IMR-90 (cell line): ENCODE measurements at regions not wholly inside any gene's neighbourhood (a gene's known extent, or its start where the extent isn't known, plus 50 kb on each side); places are given as distances from the start of the nearest gene placed in this dataset.

Experiments used
- ATAC-seq: fragments of 200-7000 bp; cut with Tn5 transposase; 2 replicates; pipeline ENCODE4 v1.9.1; 2020; ENCODE audit warnings: low read depth, mild to moderate bottlenecking, moderate library complexity
- BruUV-seq: library from RNA; stranded (reverse); fragments of 400-500 nt; replicated peaks from 2 replicates; lab custom pipeline; 2021; lab: Mats Ljungman, UMichigan
- CTCF ChIA-PET: fragments of 300-600 bp; formaldehyde crosslinking; extraction: SDS; loops from one replicate; lab custom pipeline; 2021; ENCODE audit warnings: antibody characterized with exemption; lab: Yijun Ruan, JAX
- POLR2A ChIA-PET: fragments of 300-600 bp; sonication (Branson Sonifier 250); formaldehyde crosslinking; loops from one replicate; lab custom pipeline; 2022; ENCODE audit warnings: antibody characterized with exemption; ENCODE audit not compliant: unreplicated experiment; lab: Charles Lee
- DNase-seq: peaks from one replicate; pipeline ENCODE4 v3.0.0; 2013
- H2AFZ ChIP-seq: replicated peaks from 2 replicates; pipeline ENCODE3; 2013; ENCODE audit warnings: low read length, mild to moderate bottlenecking; ENCODE audit not compliant: poor library complexity
- H2AK5ac ChIP-seq: 2 replicates; pipeline ENCODE4 v1.6.1; 2013; ENCODE audit warnings: low read depth, low read length, inconsistent platforms
- H2AK9ac ChIP-seq: replicated peaks from 2 replicates; pipeline ENCODE3; 2013; ENCODE audit warnings: mild to moderate bottlenecking, low read depth, low read length, moderate library complexity; ENCODE audit not compliant: poor library complexity
- H2BK120ac ChIP-seq: 2 replicates; pipeline ENCODE4 v1.6.1; 2013; ENCODE audit warnings: low read depth, low read length, inconsistent platforms
- H2BK15ac ChIP-seq: 3 replicates; pipeline ENCODE4 v1.6.1; 2013; ENCODE audit warnings: low read depth, low read length, inconsistent platforms
- H2BK20ac ChIP-seq: 2 replicates; pipeline ENCODE4 v1.6.1; 2013; ENCODE audit warnings: low read depth, mild to moderate bottlenecking, inconsistent platforms, low read length, moderate library complexity
- H2BK5ac ChIP-seq: 2 replicates; pipeline ENCODE4 v1.6.1; 2013; ENCODE audit warnings: mild to moderate bottlenecking, low read depth, low read length, inconsistent platforms; ENCODE audit not compliant: poor library complexity, severe bottlenecking
- H3K14ac ChIP-seq: replicated peaks from 2 replicates; pipeline ENCODE4 v1.6.1; 2013; ENCODE audit warnings: low read depth, low read length, inconsistent platforms
- H3K18ac ChIP-seq: 2 replicates; pipeline ENCODE4 v1.6.1; 2013; ENCODE audit warnings: low read depth, low read length, control low read depth
- H3K23ac ChIP-seq: 2 replicates; pipeline ENCODE4 v1.6.1; 2013; ENCODE audit warnings: low read depth, low read length, inconsistent platforms
- H3K27ac ChIP-seq: 2 replicates; pipeline ENCODE4 v1.5.1; 2013; ENCODE audit warnings: mild to moderate bottlenecking, control low read depth, low read length; ENCODE audit not compliant: insufficient read depth
- H3K27me3 ChIP-seq: 2 replicates; pipeline ENCODE4 v1.6.1; 2013; ENCODE audit warnings: low read length; ENCODE audit not compliant: control insufficient read depth, insufficient read depth
- H3K36me3 ChIP-seq: 2 replicates; pipeline ENCODE4 v1.6.1; 2013; ENCODE audit warnings: low read length, mixed read lengths; ENCODE audit not compliant: control insufficient read depth, insufficient read depth
- H3K4ac ChIP-seq: 2 replicates; pipeline ENCODE4 v1.6.1; 2013; ENCODE audit warnings: low read depth, low read length, inconsistent platforms
- H3K4me1 ChIP-seq: 2 replicates; pipeline ENCODE4 v1.6.1; 2013; ENCODE audit warnings: low read length, mixed read lengths; ENCODE audit not compliant: control insufficient read depth, insufficient read depth
- H3K4me2 ChIP-seq: 2 replicates; pipeline ENCODE4 v1.6.1; 2013; ENCODE audit warnings: low read depth, mild to moderate bottlenecking, control low read depth, low read length, moderate library complexity
- H3K4me3 ChIP-seq: 2 replicates; pipeline ENCODE4 v1.5.1; 2013; ENCODE audit warnings: low read depth, mild to moderate bottlenecking, control low read depth, low read length, moderate library complexity; ENCODE audit not compliant: insufficient read depth
- H3K56ac ChIP-seq: 2 replicates; pipeline ENCODE4 v1.6.1; 2013; ENCODE audit warnings: low read length, inconsistent platforms; ENCODE audit not compliant: insufficient read depth; ENCODE audit errors: extremely low read depth
- H3K79me1 ChIP-seq, 2 experiments: 2 replicates each; pipeline ENCODE4 v1.6.1; 2013; ENCODE audit warnings: low read length in 2 of 2, inconsistent platforms in 1 of 2, low read depth in 1 of 2
- H3K9ac ChIP-seq: 2 replicates; pipeline ENCODE4 v1.6.1; 2013; ENCODE audit warnings: low read depth, low read length, control low read depth
- H3K9me1 ChIP-seq: 2 replicates; pipeline ENCODE4 v1.6.1; 2013; ENCODE audit warnings: low read length, inconsistent platforms; ENCODE audit not compliant: insufficient read depth
- H3K9me3 ChIP-seq: 2 replicates; pipeline ENCODE4 v1.6.1; 2013; ENCODE audit warnings: low read length; ENCODE audit not compliant: control insufficient read depth, insufficient read depth
- H4K20me1 ChIP-seq: 2 replicates; pipeline ENCODE4 v1.6.1; 2013; ENCODE audit warnings: low read length, inconsistent platforms; ENCODE audit not compliant: insufficient read depth
- H4K5ac ChIP-seq: 2 replicates; pipeline ENCODE4 v1.6.1; 2013; ENCODE audit warnings: mild to moderate bottlenecking, low read depth, low read length, control low read depth
- H4K8ac ChIP-seq, 2 experiments: 2 replicates each; pipeline ENCODE4 v1.6.1; 2013; ENCODE audit warnings: low read depth in 2 of 2, low read length in 2 of 2, control low read depth in 1 of 2, inconsistent platforms in 1 of 2
- H4K91ac ChIP-seq: 2 replicates; pipeline ENCODE4 v1.6.1; 2013; ENCODE audit warnings: low read depth, low read length, inconsistent platforms; ENCODE audit not compliant: insufficient read depth
- CEBPB ChIP-seq: IDR thresholded peaks from 2 replicates; pipeline ENCODE4 v1.6.1; 2012; ENCODE audit warnings: low read depth, low read length, improper control_type of control experiment
- CTCF ChIP-seq: conservative IDR thresholded peaks from 2 replicates; pipeline ENCODE4 v1.5.1; 2012; ENCODE audit warnings: mild to moderate bottlenecking, low read depth, low read length, improper control_type of control experiment
- ELK1 ChIP-seq: fragments of 150-350 bp; IDR thresholded peaks from 2 replicates; pipeline ENCODE4 v1.6.1; 2016; ENCODE audit warnings: low read depth, mild to moderate bottlenecking, low read length, moderate library complexity, borderline replicate concordance
- MAZ ChIP-seq: IDR thresholded peaks from 2 replicates; pipeline ENCODE4 v1.6.1; 2012; ENCODE audit warnings: low read depth, mild to moderate bottlenecking, low read length, improper control_type of control experiment, moderate library complexity, borderline replicate concordance
- MXI1 ChIP-seq: IDR thresholded peaks from 2 replicates; pipeline ENCODE4 v1.6.1; 2012; ENCODE audit warnings: low read depth, mild to moderate bottlenecking, low read length, moderate library complexity, borderline replicate concordance
- NFE2L2 ChIP-seq: fragments of 150-350 bp; IDR thresholded peaks from 2 replicates; pipeline ENCODE4 v1.6.1; 2016; ENCODE audit warnings: low read depth, mild to moderate bottlenecking, low read length
- POLR2A ChIP-seq: IDR thresholded peaks from 2 replicates; pipeline ENCODE4 v1.6.1; 2012; ENCODE audit warnings: mild to moderate bottlenecking, low read depth, low read length
- WGBS, 2 experiments: methylation state at CpG; one replicate each; pipeline versions ENCODE4 v1.1.5 to v1.1.7; 2013; ENCODE audit warnings: missing lambda C conversion rate in 2 of 2; ENCODE audit not compliant: insufficient read length in 1 of 2; ENCODE audit errors: extremely low coverage in 2 of 2; 5-methylcytosine and 5-hydroxymethylcytosine counted together
- dilution Hi-C: fragments of 300-500 bp; cut with HindIII; formaldehyde crosslinking; loops from one replicate; pipeline ENCODE4 v1.14.3; 2018; ENCODE audit warnings: low sequenced_read_pairs; ENCODE audit not compliant: unreplicated experiment
- in situ Hi-C: fragments of 300-500 bp; cut with MboI; formaldehyde crosslinking; loops from 3 replicates; pipeline ENCODE4 v1.14.3; 2019; ENCODE audit warnings: low sequenced_read_pairs, inconsistent platforms, mixed read lengths
- intact Hi-C: fragments of 100-400 bp; cut with micrococcal nuclease; formaldehyde crosslinking; loops from 2 replicates; pipeline ENCODE4 v1.10.0; 2022

- no peaks in the 10 kb centered on the region for H3K4me1 ChIP-seq
- CTCF ChIA-PET = no interaction called here
- no peak overlapping the region for H2BK20ac ChIP-seq
- no peak overlapping the region for H2BK5ac ChIP-seq
- no peak overlapping the region for H2AK5ac ChIP-seq
- H3K27me3 ChIP-seq = peaks cover 20% of the 10 kb centered on the region
- no peak overlapping the region for H2BK120ac ChIP-seq
- no peaks in the 10 kb centered on the region for H3K79me1 ChIP-seq
- no peak overlapping the region for H3K14ac ChIP-seq
- in situ Hi-C loops = loop anchor here (10.0 kb wide), 1 partner anchor 596 kb away; no protein-coding TSS in a partner anchor
- no peak overlapping the region for H2AK9ac ChIP-seq
- intact Hi-C loops = no loop called here
- no CpG with 5 or more reads among the region's 4 CpGs for WGBS, 2 experiments
- no peak overlapping the region for H3K18ac ChIP-seq
- H4K91ac ChIP-seq = no peak overlapping the region
- H3K56ac ChIP-seq = no peak overlapping the region
- H4K5ac ChIP-seq = no peak overlapping the region
- no peak overlapping the region for H4K8ac ChIP-seq
- no peaks in the 10 kb centered on the region for H4K20me1 ChIP-seq
- no peaks in the 10 kb centered on the region for H3K9me1 ChIP-seq
- H2BK15ac ChIP-seq = no peak overlapping the region
- no peaks in the 10 kb centered on the region for H3K9me3 ChIP-seq
- H3K36me3 ChIP-seq = no peaks in the 10 kb centered on the region
- POLR2A ChIA-PET = no interaction called here
- no TSS peak for BruUV-seq
- dilution Hi-C loops = no loop called here
- ATAC-seq (no peak), DNase-seq (no peak)
- TF ChIP-seq NFE2L2 = no peak
- TF ChIP-seq MAZ = no peak
- no peak for TF ChIP-seq MXI1
- no peak for TF ChIP-seq CEBPB
- TF ChIP-seq POLR2A = no peak
- no peak for TF ChIP-seq ELK1
- TF ChIP-seq CTCF = no peak
- no peak overlapping the region for H2AFZ ChIP-seq
- H3K27ac ChIP-seq = no peak overlapping the region
- H3K4me2 ChIP-seq = no peak overlapping the region
- H3K9ac ChIP-seq = no peak overlapping the region
- H3K4ac ChIP-seq = no peak overlapping the region
- no peak overlapping the region for H3K23ac ChIP-seq
- H3K4me3 ChIP-seq = no peak overlapping the region
Measured at GRCh38 chr5:174339130-174339529, 293.6 kb downstream of the NSG2 start.
